BJ (cell line): ENCODE measurements at regions not wholly inside any gene's neighbourhood (a gene's known extent, or its start where the extent isn't known, plus 50 kb on each side); places are given as distances from the start of the nearest gene placed in this dataset.

Source experiments
- CTCF ChIA-PET: fragments of 350-600 bp; formaldehyde crosslinking; extraction: SDS; loops from one replicate; lab custom pipeline; 2021; ENCODE audit warnings: antibody characterized with exemption, inconsistent platforms; lab: Yijun Ruan, JAX
- POLR2A ChIA-PET: fragments of 300-600 bp; sonication (Branson Sonifier 250); formaldehyde crosslinking; extraction: SDS; loops from one replicate; lab custom pipeline; 2021; ENCODE audit warnings: antibody characterized with exemption; lab: Charles Lee
- DNase-seq: peaks from one replicate; pipeline ENCODE4 v3.0.0-alpha.2; 2011; ENCODE audit warnings: low read depth
- H3K27me3 ChIP-seq: 2 replicates; pipeline ENCODE4 v1.6.0; 2011; ENCODE audit warnings: low read length; ENCODE audit not compliant: control insufficient read depth, insufficient read depth
- H3K36me3 ChIP-seq: 2 replicates; pipeline ENCODE4 v1.5.1; 2011; ENCODE audit warnings: low read length; ENCODE audit not compliant: control insufficient read depth, insufficient read depth
- H3K4me3 ChIP-seq: 2 replicates; pipeline ENCODE4 v1.5.1; 2011; ENCODE audit warnings: low read depth, mild to moderate bottlenecking, control low read depth, low read length
- CTCF ChIP-seq: IDR thresholded peaks from 2 replicates; pipeline ENCODE4 v1.5.1; 2011; ENCODE audit warnings: low read depth, mild to moderate bottlenecking, control low read depth, inconsistent platforms, low read length, moderate library complexity; ENCODE audit not compliant: insufficient read depth

GRCh38 chr4:138952411-138952810, 63.2 kb upstream of the NOCT start:
- ChIA-PET CTCF (interaction anchor here (2.3 kb wide), 1 partner anchor 13 kb away, joined by 8 read pairs; no protein-coding TSS in a partner anchor), POLR2A (no interaction called here)
- Histone ChIP-seq H3K4me3 (no peak overlapping the region), H3K36me3 (no peaks in the 10 kb centered on the region), H3K27me3 (no peaks in the 10 kb centered on the region; the same call in 1 of the 2 replicates)
- no peak for TF ChIP-seq CTCF
- DNase-seq: no peak

DNA sequence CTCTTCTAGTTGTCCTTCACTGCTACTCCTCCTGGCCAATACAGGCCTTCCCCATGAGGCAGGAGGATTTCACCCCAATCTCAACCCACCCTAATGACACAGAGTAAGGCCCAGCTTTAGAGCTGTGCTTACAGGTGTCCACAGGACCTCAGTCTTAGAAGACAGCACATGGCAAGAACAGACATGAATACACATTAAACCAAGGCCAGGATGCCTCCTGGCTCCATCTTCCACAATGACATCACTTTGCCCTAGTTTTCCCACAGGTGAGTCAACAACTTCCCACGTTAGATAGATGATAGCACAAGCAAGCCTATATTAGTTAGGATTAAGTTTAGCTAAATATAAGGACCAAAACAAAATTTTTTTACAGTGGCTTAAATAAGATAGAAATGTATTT, 63.8 kb upstream of the NOCT start:
- H3K27me3 ChIP-seq: no peaks in the 10 kb centered on the region; the same call in 1 of the 2 replicates
- no peak for TF ChIP-seq CTCF
- H3K4me3 ChIP-seq: no peak overlapping the region
- DNase-seq: no peak
- POLR2A ChIA-PET: no interaction called here
- H3K36me3 ChIP-seq: no peaks in the 10 kb centered on the region
- CTCF ChIA-PET: interaction anchor here (2.3 kb wide), 1 partner anchor 13 kb away, joined by 8 read pairs; no protein-coding TSS in a partner anchor

GRCh38 chr4:138949866-138950265, 65.7 kb upstream of the NOCT start:
- Histone ChIP-seq H3K36me3 (no peaks in the 10 kb centered on the region), H3K27me3 (no peaks in the 10 kb centered on the region; the same call in 1 of the 2 replicates), H3K4me3 (no peak overlapping the region)
- TF ChIP-seq CTCF: no peak
- no peak for DNase-seq
- ChIA-PET CTCF (no interaction called here), POLR2A (no interaction called here)

- Histone ChIP-seq H3K36me3 (no peaks in the 10 kb centered on the region), H3K27me3 (no peaks in the 10 kb centered on the region; the same call in 1 of the 2 replicates), H3K4me3 (no peak overlapping the region)
- POLR2A ChIA-PET: no interaction called here
- no peak for TF ChIP-seq CTCF
- CTCF ChIA-PET: no interaction called here
- DNase-seq: no peak
Observed at GRCh38 chr4:138948918-138949317, 66.7 kb upstream of the NOCT start.

DNA sequence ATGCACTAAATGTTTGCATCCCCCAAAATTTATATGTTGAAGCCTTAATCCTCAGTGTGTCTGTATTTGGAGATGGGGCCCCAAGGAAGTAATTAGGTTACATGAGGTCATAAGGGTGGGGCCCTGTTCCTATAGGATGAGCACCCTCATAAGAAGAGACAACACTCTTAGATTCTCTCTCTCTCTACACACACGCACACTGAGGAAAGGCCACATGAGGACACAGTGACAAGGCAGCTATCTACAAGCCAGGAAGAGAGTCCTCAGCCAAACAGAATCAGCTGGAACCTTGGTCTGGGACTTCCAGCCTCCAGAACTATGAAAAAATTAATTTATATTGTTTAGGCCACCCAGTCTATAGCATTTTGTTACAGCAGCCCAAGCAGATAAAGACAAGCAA, 69.3 kb upstream of the NOCT start:
- Histone ChIP-seq H3K4me3 (no peak overlapping the region), H3K36me3 (no peaks in the 10 kb centered on the region), H3K27me3 (no peaks in the 10 kb centered on the region)
- ChIA-PET POLR2A (no interaction called here), CTCF (interaction anchor here (0.7 to 1.7 kb wide), 2 partner anchors 8 to 28 kb away, joined by 3 to 6 read pairs; no protein-coding TSS in a partner anchor)
- DNase-seq: no peak
- TF ChIP-seq CTCF: no peak
